Right kidney (tissue), 1 donor: ENCODE measurements at regions not wholly inside any gene's neighbourhood (a gene's known extent, or its start where the extent isn't known, plus 50 kb on each side); places are given as distances from the start of the nearest gene placed in this dataset.
"Not testable (repeated sequence)": the region's sequence is repeated elsewhere in the genome, so short reads cannot be mapped to it uniquely, and the experiment has no call there.

Experiments
- DNase-seq: peaks from one replicate; pipeline ENCODE4 v3.0.0-alpha.2; 2016

DNA sequence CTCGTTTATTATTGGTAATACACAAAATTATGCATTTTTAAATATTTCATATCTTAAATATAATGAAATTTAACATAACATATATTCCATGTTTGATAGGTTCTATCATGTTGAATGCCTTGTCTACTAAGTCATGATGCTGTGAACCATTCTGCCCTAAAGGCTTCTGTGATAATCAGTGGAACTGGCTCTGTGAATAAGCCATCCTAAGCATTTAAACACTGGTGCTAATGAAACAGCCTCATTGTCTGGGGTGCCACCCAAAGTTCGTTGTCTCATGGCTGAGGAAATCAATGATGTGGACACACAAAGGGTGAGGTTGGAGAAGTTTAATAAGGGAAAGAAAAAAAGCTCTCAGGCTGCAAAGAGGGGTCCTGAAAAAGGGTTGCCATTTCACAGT is 264.7 kb upstream of the ZRANB2 start:
- DNase-seq, result no peak

DNA sequence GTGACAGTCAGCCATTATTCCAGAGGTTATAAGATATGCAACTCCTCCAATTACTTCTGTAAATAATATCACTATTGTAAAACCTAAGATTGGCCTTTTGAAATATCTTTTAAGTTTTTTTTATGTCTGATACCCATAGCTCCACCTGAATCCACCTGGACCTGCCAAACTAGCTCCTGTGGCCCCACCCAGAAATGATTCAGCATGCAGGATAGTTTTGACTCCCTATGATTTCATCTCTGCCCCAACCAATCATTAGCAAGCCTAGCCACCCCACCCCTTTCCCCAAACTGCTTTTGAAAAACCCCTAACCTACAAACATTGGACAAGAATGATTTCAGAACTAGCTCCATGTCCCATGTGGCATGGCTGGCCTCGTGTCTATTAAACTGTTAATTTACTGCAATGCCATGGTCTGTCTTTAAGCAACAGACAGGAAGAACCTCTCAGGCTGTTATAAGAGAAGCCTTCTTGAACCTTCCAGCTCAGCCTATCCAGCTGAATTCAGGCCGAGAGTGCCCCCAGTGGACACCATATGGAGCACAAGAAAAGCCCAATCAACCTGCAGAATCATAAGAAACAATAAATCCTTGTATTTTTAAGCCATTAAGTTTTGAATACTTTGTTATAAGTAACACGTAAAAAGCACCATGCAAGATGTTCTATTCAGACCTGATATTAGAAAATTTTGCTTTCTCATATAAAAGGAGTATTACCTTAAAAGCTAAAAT is 263.0 kb upstream of the ZRANB2 start:
- DNase-seq, result no peak

DNA sequence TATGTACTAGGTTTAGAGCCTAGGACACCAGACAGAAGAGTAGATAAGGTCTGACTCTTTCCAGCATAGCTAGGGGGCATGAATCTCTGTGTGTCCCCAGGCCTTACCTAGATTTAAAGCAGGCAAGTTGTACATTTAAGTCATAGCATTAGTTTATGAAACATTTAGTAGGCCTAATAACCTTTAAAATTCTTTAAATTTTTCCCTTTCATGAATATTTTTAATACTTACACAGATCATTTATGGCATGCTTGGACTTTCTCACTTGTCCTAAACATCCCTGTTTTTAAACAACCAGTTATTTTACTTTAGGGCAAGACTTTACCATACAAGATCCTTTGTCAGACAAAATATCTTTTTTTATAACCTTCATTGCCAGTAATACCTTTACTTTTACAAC is 258.4 kb upstream of the ZRANB2 start:
- peak; percentile 1 for DNase-seq

GRCh38 chr1:71330991-71331390 is 250.2 kb upstream of the ZRANB2 start:
- no peak for DNase-seq

- no peak for DNase-seq
These were observed 243.9 kb upstream of the ZRANB2 start for GRCh38 chr1:71324671-71325267.

DNA sequence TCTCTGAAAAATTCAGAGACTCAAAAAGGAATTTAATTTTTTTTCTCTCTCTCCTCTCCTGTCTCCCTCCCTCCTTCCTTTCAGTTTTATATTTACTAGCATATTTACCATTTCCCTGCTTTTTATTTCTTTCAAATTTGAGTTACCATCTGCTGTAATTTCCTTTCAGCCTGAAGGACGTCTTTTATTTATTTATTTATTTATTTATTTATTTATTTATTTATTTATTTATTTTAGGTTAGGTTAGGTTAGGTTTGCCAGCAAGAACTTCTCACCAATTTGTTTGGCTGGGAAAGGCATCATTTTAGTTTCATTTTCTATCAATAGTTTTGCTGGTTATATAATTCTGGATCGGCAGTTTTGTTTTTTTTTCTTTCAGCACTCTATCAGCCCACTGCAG is 231.7 kb upstream of the ZRANB2 start:
- DNase-seq, result no peak

- DNase-seq, result no peak
These were observed 230.5 kb upstream of the ZRANB2 start for GRCh38 chr1:71311376-71311775.

DNA sequence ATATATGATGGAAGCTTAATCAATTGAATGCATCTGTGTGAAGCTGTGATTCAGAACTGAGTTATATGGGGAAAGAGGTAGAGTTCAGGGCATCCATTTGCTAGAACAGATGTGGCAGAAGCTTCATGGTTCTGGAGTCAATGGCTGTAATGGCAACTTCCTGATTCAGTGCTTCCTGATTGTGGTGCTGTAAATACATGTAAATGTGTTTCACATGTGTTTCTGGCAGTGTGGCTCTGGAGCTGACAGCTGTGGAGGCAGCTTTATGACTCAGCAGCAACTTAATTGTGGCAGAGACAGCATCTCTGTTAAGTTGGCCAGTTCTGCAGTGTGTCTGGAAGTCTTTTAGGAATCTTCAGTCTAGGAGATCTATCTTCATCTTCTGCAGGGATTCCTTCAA is 226.6 kb upstream of the ZRANB2 start:
- no peak for DNase-seq

- no peak for DNase-seq
These were observed 223.3 kb upstream of the ZRANB2 start for GRCh38 chr1:71304125-71304524.

GRCh38 chr1:71303617-71304041 is 222.8 kb upstream of the ZRANB2 start:
- DNase-seq, result no peak

GRCh38 chr1:71298633-71299032 is 217.8 kb upstream of the ZRANB2 start:
- DNase-seq, result no peak

GRCh38 chr1:71296551-71297134 is 215.8 kb upstream of the ZRANB2 start:
- DNase-seq, result no peak

- no peak for DNase-seq
These were observed 214.5 kb upstream of the ZRANB2 start for GRCh38 chr1:71295350-71295749.

GRCh38 chr1:71294178-71294577 is 213.3 kb upstream of the ZRANB2 start:
- no peak for DNase-seq

DNA sequence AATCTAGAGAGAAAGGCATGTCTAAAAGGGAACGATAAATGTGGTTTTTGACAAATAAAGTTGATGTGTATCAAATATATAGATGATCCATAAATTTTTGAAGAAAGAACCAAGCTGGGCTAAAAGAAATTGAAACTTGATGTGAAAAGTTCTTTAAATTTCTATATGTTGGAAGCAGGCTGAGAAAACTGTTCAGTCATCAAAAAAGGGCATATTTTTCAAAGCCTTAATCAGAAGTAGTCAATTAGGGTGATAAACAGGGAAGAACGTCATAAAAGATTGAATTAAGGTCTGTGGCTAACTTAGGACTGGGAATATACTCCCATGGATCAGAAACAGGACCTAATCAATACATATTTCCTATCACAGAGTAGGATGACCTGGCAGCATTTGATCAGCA is 211.4 kb upstream of the ZRANB2 start:
- DNase-seq, result no peak

- not testable (repeated sequence) for DNase-seq
These were observed 209.8 kb upstream of the ZRANB2 start for GRCh38 chr1:71290506-71291237.

DNA sequence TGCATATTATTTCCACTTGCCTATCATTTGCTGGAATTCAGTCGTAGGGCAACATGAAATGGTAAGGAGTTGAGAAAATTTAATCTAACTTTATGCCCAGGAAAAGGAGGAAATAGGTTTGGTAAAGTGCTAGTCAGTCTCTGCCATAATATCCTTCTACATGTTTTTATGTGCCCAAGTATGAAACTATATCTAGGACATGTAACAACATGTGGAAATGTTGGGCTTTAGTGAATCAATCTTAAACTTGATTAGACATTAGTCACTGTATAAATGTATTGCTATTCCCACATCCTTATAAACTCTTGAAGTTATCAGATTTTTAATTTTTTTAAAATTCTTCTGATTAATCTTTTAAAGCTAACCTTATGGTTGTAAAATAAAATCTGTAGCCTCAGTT is 204.7 kb upstream of the ZRANB2 start:
- DNase-seq, result no peak

DNA sequence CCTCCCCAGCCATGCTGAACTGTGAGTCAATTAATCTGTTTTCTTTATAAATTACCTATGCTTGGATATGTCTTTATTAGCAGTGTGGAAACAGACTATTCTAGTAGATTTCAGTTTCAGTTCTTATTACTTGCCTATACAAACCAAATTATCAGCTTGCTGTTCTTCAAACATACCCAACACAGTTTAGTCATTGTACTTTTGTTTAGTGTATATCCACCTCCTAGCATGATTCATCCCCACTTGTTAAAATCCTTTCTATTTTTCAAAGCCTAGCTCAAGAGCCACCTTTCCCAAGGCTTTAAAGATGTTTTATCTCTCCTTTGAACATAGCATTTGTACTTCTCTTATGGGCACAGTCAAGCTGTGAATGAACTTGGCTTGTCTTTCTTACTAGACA is 195.6 kb upstream of the ZRANB2 start:
- DNase-seq, result no peak

- DNase-seq, result no peak
These were observed 192.5 kb upstream of the ZRANB2 start for GRCh38 chr1:71273334-71273733.

GRCh38 chr1:71270394-71270915 is 189.6 kb upstream of the ZRANB2 start:
- no peak for DNase-seq

GRCh38 chr1:71269818-71270217 is 189.0 kb upstream of the ZRANB2 start:
- DNase-seq, result no peak

DNA sequence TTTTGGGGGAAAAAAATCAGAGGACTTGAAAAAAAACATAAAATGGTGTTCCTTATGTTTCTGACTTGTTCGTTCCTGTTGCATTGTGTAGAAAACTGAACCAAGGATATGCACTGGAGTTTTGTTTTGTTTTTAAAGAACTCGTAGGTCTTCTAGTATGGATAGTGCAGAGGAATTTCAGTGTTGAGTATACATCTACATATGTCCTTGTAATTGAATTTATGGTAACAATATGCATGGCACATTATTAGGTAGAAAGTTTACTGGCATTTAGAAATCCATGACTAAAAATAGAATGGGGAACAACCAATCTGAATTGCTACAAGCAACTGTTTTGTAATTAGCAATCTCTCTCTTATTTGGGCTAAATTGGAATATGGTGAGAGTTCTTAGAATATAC is 188.3 kb upstream of the ZRANB2 start:
- DNase-seq, result no peak

DNA sequence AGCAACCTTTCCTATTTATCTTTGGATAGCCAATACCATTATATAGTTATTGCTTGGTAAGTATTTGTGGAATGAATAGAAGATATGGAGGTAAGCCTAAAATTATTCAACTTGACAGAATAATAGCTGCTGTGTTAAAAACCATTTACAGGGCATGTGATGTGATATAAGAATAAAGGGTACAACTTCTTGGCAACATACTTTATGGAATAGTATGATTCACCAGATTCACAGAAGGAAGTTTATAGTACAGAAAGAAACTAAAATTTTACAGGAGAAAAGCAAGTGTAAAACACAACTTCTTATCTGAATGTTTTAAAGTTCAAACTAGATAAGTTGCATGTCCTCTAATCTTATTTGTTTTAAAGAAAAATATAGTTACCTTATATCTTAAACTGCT is 186.4 kb upstream of the ZRANB2 start:
- no peak for DNase-seq
